Activated CD4-positive, alpha-beta T cell treated with anti-CD3 and anti-CD28 coated beads, Interleukin-10, Interleukin-2, amounts not matched to agents 100 ng/mL and 50 ng/mL, durations not matched to agents 16 hours and 8 hours (primary cell): ENCODE measurements at regions not wholly inside any gene's neighbourhood (a gene's known extent, or its start where the extent isn't known, plus 50 kb on each side); places are given as distances from the start of the nearest gene placed in this dataset.

Experiments used
- DNase-seq: peaks from one replicate; pipeline ENCODE4 v3.0.0-alpha.2; 2020

GRCh38 chr17:56648321-56648720, 54.8 kb downstream of the NOG start:
- no peak for DNase-seq

- no peak for DNase-seq
Observed at GRCh38 chr17:56648806-56649205, 55.3 kb downstream of the NOG start.

DNA sequence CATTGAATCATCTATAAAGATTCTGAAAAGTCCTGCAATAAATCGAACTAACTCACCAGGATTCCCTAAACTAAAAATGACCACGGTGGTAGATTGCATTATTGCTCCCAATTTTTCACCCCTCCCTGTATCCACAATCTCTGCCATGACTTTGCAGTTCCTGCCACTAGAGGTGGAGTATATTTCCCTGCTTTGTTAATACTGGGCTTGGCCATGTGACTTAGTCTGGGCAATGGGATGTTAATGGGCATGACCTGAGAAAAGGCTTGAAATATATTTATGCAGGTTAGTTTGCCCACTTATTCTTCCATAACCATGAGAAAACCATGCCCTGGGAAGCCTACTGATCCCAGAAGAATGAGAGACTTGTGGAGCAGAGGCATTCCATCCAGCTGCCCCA, 59.1 kb downstream of the NOG start:
- no peak for DNase-seq

DNA sequence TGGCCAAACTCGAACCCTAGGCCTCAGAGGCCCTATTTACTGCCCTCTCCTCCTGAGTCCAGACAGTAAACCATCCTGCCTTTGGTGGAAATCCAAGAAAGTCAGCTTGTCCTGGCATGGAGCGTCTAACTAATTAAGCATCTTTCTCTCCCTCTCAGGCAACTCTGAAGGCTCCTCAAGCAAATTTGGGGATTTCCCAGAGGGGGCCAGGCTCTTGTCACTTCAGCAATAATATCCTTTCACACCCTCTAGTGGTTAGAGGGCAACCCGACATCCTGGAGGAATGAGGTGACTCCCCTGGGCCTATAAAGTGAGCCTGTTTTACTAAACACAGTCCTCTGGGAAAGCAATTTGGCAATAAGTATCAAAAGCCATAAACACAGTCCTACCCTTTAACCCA, 60.4 kb downstream of the NOG start:
- DNase-seq = peak; percentile 76

DNA sequence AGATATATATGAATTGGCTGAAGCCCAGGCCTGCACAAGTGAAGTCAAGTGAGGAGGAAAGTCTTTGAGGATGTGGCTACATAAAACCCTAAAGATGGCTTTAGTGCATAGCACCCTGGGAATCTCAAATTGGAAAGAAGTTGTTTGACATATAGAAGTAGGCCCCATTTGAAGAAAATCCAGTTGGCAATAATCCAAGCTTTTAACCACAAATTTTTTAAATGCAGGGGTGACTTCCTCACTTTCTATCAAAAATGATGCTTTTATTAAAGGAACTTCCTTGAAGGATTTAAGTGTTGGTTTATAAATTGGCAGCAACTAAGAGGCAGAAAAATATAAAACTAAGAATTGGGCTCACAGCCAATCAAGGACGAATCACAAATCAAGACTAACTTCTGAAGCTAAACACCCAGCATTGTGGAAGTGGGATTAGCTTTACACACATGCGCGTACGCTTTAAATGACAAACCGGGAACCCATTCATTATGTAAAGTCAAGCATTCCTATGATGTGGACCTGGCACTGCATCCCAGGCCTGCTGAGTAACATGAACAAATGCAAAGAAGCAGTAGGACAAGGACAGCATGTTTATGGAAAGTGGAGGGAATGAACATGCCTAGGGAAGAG, 63.3 kb downstream of the NOG start:
- DNase-seq = no peak

DNA sequence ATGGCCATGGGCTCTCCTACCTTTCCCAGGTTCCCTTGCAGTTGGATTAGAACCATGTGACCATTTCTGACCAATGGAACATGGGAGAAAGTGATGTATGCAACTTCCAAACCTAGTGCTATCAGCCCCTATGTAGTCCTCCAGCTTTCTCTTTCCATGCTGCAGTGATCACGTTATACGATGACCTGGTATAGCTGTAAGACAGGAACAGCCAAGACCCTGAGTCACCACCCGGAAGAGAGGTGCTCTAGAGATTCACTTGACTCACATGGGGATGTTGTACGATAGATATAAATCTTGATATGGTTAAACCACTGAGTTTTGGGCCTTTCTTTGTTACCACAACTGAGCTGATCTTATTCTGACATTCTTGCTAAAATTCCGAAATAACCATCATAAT, 65.1 kb downstream of the NOG start:
- no peak for DNase-seq

- DNase-seq = no peak
Observed at GRCh38 chr17:56659622-56660021, 66.1 kb downstream of the NOG start.

- DNase-seq = no peak
Observed at GRCh38 chr17:56661906-56662305, 68.4 kb downstream of the NOG start.

DNA sequence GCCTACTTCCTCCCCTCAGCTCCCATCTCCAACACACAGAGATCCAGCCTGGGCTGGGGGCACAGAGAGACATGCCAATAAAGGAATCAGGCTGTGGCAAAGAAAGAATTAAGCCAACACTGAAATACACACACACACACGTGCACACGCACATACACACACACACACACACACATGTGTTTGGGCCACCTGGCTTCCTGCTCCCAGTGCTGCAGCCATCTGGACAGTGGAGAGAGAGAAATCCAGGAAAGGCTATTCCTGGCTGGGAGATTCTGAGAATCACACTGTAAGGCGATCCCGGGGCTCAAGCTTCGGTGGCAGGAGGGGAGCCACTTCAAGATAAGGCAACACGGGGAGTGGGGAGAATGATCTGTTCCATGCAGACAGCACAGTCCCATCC, 72.4 kb downstream of the NOG start:
- DNase-seq = no peak

- DNase-seq = no peak
Observed at GRCh38 chr17:56667925-56668458, 74.5 kb downstream of the NOG start.

- no peak for DNase-seq
Observed at GRCh38 chr17:56672195-56672594, 78.7 kb downstream of the NOG start.

DNA sequence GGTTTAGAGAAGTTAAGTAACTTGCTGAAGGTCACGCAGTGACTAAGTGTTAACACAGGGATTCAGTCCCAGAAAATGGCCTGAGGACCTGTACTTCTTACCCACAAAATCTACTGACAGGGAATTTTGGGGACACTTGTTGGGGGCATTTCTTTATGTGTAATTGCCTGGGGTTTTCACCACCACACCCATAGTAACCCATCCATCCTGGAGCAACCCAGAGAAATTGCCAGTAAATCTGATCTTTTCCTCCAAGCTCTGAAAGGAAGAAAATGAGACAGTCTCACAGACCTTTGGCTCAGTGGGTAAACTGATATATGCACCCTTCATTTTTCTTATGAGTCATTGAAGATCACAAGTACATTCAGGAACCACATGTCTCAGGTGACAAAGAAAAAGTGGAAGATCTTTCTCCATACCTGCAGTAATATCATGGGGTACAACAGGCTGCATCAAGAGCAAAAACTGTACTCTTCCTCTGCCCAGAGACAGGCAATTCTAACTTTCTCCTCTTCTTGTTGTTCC, 81.0 kb downstream of the NOG start:
- no peak for DNase-seq

DNA sequence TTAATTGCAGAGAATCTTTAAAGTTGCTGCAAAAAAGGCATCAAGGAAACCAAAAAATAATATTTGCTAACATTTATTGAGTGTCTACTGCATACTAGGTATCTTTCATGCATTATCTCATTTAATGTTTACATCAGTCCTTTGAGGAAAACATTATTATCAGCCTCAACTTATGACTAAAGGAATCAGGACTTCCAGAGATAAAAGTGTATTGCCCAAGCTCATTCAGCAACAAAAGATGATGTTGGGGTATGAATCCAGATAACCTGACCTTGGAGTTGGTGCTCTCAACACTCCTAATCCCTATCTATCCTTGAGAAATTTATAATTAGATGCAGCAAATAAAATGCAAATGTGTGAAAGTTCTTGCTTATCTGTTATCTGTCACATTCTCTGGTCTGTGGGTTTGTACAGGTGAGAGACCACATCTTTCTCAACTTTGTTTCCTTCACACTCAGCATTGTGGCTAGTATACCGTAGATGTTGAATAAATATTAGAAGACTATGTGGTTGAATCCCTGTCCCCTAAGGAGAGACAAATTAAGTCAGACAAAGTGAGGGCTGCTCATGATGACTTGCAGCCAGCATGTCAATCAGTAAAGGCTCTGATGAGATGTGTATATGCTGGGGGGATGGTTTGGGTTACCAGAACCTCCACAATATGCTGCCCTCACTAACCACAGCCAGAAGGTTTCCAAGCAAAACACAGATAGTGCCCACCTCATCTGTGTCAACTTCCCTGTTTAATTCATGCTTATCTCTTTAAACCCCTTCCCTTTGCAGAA, 82.6 kb downstream of the NOG start:
- peak; percentile 40 for DNase-seq

DNA sequence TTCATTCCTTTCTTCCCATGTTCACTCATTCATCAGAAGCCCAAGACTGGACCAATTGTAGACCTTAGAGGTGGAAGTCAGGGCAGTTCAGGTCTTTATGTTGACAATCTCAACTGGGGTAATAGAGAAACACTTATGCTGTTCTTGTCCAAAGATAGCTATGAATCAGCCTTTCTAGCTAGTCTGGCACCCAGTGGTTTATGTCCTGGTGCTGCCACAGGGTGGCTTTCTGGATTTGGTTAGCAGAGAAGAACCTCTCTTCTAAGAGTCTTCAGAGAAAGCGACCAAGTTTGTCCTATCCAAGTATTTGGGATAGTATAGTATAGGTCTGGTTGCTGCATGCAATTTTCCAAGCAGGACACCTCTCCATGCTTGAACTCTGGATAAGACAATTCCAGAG, 83.3 kb downstream of the NOG start:
- peak; percentile 6 for DNase-seq

DNA sequence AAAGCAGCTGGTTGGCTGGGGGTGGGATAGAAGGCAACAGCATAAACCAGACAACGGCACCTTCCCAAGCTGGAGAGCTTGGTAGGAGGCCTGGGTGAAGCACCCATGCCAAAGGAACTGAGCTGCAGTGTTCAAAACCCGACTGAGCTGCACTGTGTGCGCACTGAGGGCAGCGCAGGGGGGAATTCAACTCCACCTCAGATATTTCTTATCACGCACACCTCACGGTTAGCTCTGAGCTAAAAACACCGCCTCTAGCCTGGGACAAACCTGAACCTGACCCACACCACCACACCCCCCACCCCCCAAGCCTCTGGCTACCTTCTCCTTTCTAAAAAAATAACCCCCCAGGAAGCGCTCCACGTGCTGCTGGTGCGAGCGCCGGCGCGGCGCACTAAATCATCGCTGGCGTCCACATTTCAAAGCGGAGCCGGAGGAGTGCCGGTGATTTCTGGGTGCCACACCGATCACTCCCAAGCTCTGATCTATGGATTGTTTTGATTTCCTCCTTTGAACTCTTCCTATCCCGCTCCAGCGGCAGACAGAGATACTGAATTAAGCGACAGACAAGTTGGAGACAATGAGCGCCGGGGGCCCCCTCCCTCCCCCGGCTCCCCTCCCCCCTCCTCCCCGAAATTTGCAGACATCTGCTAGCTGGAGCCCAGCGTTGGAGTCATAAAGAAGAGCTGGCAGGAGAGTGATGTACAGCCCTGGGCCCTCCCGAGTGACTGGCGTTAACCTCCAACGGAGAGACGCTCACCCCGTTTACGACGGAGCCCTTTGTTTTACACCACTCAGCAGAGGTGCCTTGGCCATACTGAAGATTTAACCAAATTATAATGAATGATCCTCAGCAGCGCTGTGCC, 85.0 kb downstream of the NOG start:
- no peak for DNase-seq

- peak; percentile 29 for DNase-seq
Observed at GRCh38 chr17:56679115-56679776, 85.7 kb downstream of the NOG start.

DNA sequence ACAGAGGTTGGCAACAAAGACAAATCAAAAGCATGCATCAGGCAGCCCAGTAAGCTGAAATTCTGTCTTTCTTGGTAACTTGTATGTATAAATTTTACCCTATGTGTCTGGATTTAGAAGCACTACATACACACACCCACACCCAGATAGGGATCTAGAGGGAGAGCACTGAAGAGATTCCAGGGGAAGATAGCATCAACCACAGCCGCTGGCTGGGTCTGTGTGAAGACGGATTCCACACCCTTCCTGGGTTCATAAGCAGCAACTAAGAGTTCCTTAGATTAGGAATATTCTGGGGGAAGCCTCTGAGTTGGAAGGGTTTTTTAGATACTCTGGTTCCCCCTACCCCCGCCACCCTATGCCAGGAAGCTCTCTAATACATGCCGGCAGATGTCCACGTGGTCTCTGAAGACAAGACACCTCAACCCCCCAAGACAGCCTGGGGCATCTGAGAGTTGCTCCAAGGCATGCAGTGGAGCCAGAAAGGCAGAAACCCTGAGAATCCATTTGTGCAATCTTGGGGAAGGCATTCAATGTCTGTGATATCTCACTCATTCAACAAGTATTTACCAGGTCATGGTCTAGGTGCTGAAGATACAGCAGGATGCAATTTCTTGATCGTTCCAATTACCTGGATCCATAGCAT, 86.4 kb downstream of the NOG start:
- no peak for DNase-seq

GRCh38 chr17:56680676-56681075, 87.2 kb downstream of the NOG start:
- DNase-seq = no peak

DNA sequence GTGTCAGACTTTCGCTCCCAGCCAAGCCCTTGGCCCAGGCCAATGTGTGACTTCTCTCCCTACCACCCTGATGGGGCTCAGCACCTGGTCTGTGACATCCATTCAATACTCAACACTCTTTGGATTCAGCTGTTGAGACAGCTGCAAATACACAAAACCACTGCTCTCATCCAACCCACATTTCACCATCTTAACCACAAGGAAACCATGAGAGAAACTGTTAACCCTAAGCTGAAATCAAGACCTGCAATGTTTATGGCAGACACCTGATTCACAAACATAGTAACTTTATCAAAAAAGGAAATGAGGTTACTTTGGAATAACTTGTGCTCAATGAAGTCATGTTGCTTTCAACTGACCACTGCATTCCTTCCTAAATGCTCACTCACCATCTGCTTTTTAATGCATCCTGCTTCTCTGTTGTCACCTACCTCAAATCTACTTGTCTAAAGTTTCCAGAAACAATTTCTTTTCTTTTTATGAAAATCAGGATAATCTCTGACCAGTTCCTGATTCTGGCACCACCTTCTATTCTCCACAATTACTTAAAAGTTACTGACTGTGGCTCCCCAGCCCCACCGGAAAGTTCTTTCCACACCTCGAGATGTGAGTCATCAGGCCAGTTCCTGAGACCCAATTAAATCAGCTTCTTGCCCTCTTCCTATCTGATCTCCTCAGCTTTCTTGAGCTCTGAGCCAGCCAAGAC, 88.2 kb downstream of the NOG start:
- DNase-seq = peak; percentile 74

- no peak for DNase-seq
Observed at GRCh38 chr17:56688151-56688550, 94.7 kb downstream of the NOG start.
